ENCODE measurements at regions not wholly inside any gene's neighbourhood (a gene's known extent, or its start where the extent isn't known, plus 50 kb on each side); places are given as distances from the start of the nearest gene placed in this dataset.

GRCh38 chr6:106000935-106001334 is 85.2 kb upstream of the PRDM1 start:
- no peak for ATAC-seq (replicated peaks; ENCODE audit: extremely low read depth, poor library complexity, severe bottlenecking)
- peaks cover 9% of the 10 kb centered on the region for H3K27me3 Mint-ChIP-seq
- no peaks in the 10 kb centered on the region for H3K36me3 Mint-ChIP-seq (ENCODE audit: insufficient read depth)
- H3K4me1 Mint-ChIP-seq: no peaks in the 10 kb centered on the region
- DNase-seq (ENCODE audit: low spot score in 2 of 2): no peak
- no peak overlapping the region for H3K27ac Mint-ChIP-seq (ENCODE audit: low read depth)
- H3K9me3 Mint-ChIP-seq: no peaks in the 10 kb centered on the region
- H3K4me3 Mint-ChIP-seq: no peak overlapping the region

GRCh38 chr6:105997482-105997881 is 88.7 kb upstream of the PRDM1 start:
- Mint-ChIP-seq H3K27me3 (peaks cover 10% of the 10 kb centered on the region), H3K4me1 (peaks cover 19% of the 10 kb centered on the region)
- DNase-seq (ENCODE audit: low spot score in 2 of 2): no peak

DNA sequence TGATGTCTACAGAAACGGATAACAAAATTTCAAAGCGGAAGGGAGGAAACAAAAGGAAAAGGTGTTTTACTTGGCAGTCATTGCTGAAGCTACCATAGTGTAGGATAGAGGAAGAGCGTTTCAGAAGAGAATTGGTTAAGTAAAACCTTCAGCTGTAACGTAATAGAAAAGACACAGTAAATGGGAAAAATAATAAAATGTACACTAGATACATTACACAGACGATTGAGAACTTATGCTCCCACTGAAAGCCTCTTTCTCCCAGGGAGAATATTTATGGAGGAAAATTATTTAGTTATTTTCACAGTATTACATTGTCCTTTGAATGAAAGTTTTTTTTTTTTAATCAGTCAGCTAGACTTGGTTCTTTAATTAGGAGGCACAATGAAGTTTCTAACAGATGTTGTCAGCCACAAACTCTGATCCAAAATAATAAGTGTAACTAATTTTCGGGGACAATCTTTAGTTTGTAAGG is 90.7 kb upstream of the PRDM1 start:
- ATAC-seq (replicated peaks; ENCODE audit: extremely low read depth, poor library complexity, severe bottlenecking) (no peak), DNase-seq (ENCODE audit: low spot score in 2 of 2) (no peak)
- Mint-ChIP-seq H3K4me3 (peak overlapping the region; percentile 88), H3K9me3 (no peaks in the 10 kb centered on the region), H3K27ac (ENCODE audit: low read depth) (peak overlapping the region; percentile 53), H3K27me3 (peaks cover 10% of the 10 kb centered on the region), H3K36me3 (ENCODE audit: insufficient read depth) (peaks cover 18% of the 10 kb centered on the region), H3K4me1 (peaks cover 28% of the 10 kb centered on the region)

More at GRCh38 chr6:105997482-105997881, 88.7 kb upstream of the PRDM1 start:
- no peak for ATAC-seq (replicated peaks; ENCODE audit: extremely low read depth, poor library complexity, severe bottlenecking)
- Mint-ChIP-seq H3K36me3 (ENCODE audit: insufficient read depth) (peaks cover 11% of the 10 kb centered on the region), H3K27ac (ENCODE audit: low read depth) (no peak overlapping the region), H3K9me3 (no peaks in the 10 kb centered on the region), H3K4me3 (no peak overlapping the region)

DNA sequence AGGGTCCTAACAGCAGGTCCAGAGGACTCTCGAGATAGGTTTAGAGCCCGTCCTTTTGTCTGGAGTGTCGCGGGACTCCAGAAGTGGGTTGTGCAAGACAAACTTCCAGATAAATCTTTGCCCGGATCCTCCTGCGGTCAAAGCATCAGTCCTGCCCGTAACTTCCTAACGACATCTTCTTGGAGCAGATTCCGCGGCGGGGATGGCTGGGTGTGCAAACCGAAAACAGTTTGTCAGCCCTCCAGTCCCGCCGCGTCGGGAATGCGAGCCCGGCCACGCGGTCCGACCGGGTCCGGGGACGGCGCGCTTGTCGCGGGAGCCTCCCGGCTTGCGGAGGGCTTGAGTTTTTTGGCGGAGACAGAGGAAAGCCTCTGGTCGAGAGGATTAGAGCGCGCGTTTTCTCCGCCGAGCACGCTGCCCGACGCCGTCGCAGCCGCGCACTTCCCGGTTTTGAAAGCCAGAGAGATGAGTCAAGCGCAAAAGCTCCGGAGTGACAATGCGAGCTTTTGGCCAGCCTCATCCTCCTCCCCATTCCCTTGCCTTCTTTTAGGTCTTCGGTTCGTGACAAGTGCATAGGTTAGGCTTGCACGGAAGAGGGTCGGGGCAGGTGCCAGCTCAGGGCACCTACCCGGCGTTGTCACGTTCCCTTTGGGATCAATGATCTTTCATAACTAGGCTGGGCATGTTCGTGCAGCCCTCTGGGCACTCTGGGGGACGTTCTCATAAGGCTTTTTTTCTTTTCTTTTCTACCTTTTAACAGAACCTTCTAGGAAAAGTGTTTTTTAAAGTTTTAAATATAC is 91.3 kb upstream of the PRDM1 start:
- peaks cover 28% of the 10 kb centered on the region for H3K4me1 Mint-ChIP-seq
- H3K36me3 Mint-ChIP-seq (ENCODE audit: insufficient read depth): peaks cover 18% of the 10 kb centered on the region
- ATAC-seq (replicated peaks; ENCODE audit: extremely low read depth, poor library complexity, severe bottlenecking) (peak; percentile 33), DNase-seq (ENCODE audit: low spot score in 2 of 2) (no peak)
- H3K9me3 Mint-ChIP-seq: no peaks in the 10 kb centered on the region
- H3K27ac Mint-ChIP-seq (ENCODE audit: low read depth): peak overlapping the region; percentile 79
- H3K4me3 Mint-ChIP-seq: peak overlapping the region; percentile 88
- H3K27me3 Mint-ChIP-seq: peaks cover 10% of the 10 kb centered on the region

DNA sequence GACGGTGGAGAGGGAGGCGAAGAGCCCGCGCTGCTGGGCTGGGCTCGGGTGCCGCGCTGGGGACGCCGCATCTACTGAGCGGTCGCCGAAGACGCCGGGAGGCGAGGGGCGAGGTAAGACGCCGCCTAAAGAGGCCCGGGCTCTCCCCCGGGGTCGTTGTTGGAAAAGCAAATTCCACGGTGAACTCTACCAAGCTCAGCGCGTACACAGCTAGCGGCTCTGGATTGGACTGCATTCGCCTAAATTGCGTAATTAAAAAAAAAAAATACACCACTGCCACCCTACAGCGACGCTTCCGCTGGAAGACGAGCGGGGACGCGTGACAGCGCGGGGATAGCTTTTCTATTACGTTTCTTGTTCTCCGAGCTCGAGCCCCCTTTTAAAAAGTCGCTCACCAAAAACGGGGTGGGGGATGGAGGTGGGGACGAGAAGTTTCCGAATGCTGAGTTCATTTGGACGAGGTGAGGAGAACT is 92.0 kb upstream of the PRDM1 start:
- ATAC-seq (replicated peaks; ENCODE audit: extremely low read depth, poor library complexity, severe bottlenecking): peak; percentile 66
- peaks cover 28% of the 10 kb centered on the region for H3K4me1 Mint-ChIP-seq
- peak overlapping the region; percentile 88 for H3K4me3 Mint-ChIP-seq
- H3K27ac Mint-ChIP-seq (ENCODE audit: low read depth): peak overlapping the region; percentile 79
- peaks cover 10% of the 10 kb centered on the region for H3K27me3 Mint-ChIP-seq
- DNase-seq (ENCODE audit: low spot score in 2 of 2): peak; percentile 30 to 43
- no peaks in the 10 kb centered on the region for H3K9me3 Mint-ChIP-seq
- H3K36me3 Mint-ChIP-seq (ENCODE audit: insufficient read depth): peaks cover 18% of the 10 kb centered on the region

GRCh38 chr6:105993341-105994117 is 92.6 kb upstream of the PRDM1 start:
- H3K9me3 Mint-ChIP-seq: no peaks in the 10 kb centered on the region
- peak overlapping the region; percentile 79 for H3K27ac Mint-ChIP-seq (ENCODE audit: low read depth)
- ATAC-seq (replicated peaks; ENCODE audit: extremely low read depth, poor library complexity, severe bottlenecking) (no peak), DNase-seq (ENCODE audit: low spot score in 2 of 2) (no peak)
- peaks cover 28% of the 10 kb centered on the region for H3K4me1 Mint-ChIP-seq
- H3K36me3 Mint-ChIP-seq (ENCODE audit: insufficient read depth): peaks cover 18% of the 10 kb centered on the region
- H3K4me3 Mint-ChIP-seq: peak overlapping the region; percentile 88
- peaks cover 10% of the 10 kb centered on the region for H3K27me3 Mint-ChIP-seq

DNA sequence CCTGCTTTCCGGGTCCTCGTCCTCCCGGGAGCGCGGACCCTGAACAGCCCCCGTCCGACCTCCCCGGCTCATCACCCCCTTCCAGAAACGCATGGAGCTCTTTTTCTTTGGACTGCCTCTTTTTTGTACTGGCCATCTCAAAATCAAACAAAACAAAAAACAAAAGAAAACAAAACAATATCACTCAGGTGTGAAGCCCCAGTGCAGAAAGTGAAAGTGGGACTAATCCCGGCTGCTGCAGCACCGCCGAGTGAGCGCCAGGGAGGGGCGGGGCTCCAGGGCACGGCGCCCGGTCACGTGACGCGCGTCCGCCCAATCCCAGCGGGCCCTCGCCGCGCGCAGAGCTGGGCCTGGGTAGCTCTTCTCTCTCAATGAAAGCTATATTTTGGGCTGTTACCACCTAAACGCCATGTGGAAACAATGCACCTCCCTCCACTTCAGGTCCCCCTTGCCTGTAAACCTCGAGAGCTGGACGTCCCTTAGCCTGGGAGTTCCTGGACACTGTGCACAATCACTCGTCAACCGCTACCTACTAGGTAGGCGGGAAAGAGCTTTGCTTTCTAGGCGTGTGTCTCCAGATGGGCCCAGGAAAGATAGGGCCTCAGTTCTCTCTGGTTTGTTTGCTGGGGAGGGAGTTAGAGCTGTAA is 93.7 kb upstream of the PRDM1 start:
- peak; percentile 78 to 81 for DNase-seq (ENCODE audit: low spot score in 2 of 2)
- Mint-ChIP-seq H3K36me3 (ENCODE audit: insufficient read depth) (peaks cover 18% of the 10 kb centered on the region), H3K4me1 (peaks cover 28% of the 10 kb centered on the region), H3K27ac (ENCODE audit: low read depth) (peak overlapping the region; percentile 95), H3K4me3 (peak overlapping the region; percentile 88), H3K27me3 (peaks cover 10% of the 10 kb centered on the region), H3K9me3 (no peaks in the 10 kb centered on the region)
- peak; percentile 83 for ATAC-seq (replicated peaks; ENCODE audit: extremely low read depth, poor library complexity, severe bottlenecking)

- H3K36me3 Mint-ChIP-seq (ENCODE audit: insufficient read depth): peaks cover 18% of the 10 kb centered on the region
- DNase-seq (ENCODE audit: low spot score in 2 of 2): no peak
- peak overlapping the region; percentile 88 for H3K4me3 Mint-ChIP-seq
- H3K9me3 Mint-ChIP-seq: no peaks in the 10 kb centered on the region
- ATAC-seq (replicated peaks; ENCODE audit: extremely low read depth, poor library complexity, severe bottlenecking): peak; percentile 25
- peak overlapping the region; percentile 95 for H3K27ac Mint-ChIP-seq (ENCODE audit: low read depth)
- H3K27me3 Mint-ChIP-seq: peaks cover 10% of the 10 kb centered on the region
- peaks cover 28% of the 10 kb centered on the region for H3K4me1 Mint-ChIP-seq
Measured at GRCh38 chr6:105991561-105992314, 94.4 kb upstream of the PRDM1 start.

DNA sequence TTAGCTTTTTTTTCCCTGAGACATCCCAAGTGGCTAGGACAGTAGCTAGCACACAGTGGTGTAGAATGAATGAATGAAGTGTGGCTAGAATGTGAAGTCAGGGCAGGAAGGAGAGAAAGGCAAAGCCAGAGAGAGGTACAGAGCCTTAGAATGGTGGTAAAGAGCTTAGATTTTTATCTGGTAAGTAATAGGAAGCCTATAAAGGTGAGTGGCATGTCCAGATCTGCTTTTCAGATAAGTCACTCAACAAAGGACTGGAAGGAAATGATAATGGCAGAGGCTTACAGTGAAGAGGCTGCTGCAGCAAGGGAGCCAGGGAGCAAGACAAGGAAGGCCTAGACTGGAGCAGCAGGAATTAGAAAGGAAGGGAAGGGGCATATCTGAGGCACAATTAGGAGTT is 96.0 kb upstream of the PRDM1 start:
- Mint-ChIP-seq H3K27ac (ENCODE audit: low read depth) (no peak overlapping the region), H3K9me3 (no peaks in the 10 kb centered on the region), H3K27me3 (peaks cover 4% of the 10 kb centered on the region), H3K36me3 (ENCODE audit: insufficient read depth) (peaks cover 18% of the 10 kb centered on the region), H3K4me3 (no peak overlapping the region), H3K4me1 (peaks cover 25% of the 10 kb centered on the region)
- ATAC-seq (replicated peaks; ENCODE audit: extremely low read depth, poor library complexity, severe bottlenecking) (no peak), DNase-seq (ENCODE audit: low spot score in 2 of 2) (no peak)

DNA sequence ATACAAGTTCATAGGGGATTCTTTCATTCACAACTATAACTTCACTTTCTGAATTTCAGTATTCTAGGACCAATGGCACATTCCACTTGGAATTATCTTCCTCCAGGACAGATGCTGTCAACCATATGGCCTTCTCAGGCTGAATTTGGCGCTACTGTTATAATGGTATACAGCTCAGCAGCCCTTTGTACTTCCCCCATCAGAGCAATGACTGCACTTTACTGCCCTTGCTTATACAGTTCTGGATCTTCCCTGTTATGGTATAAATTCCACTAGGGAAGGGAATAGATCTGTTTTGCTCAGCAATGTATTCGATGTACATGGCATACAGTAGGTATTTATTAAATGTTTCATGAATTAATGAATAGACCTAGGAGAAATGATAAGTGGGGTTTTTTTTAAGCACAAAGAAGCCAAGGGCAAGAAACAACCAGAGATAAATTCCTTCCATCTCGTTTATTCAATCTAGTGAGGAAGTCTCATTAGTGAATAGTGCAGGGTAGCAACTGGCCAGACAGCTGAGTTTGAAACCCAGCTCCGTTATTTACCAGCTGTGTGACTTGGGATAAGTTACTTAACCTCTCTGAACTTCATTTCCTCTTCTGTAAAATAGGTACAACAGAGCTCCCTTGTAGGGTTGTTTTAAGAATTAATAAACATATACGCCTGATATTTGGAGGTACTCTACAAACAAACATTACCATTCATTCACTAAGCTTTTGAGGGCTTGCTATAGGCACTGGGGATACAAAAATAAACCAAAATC is 97.1 kb upstream of the PRDM1 start:
- H3K27ac Mint-ChIP-seq (ENCODE audit: low read depth): no peak overlapping the region
- H3K27me3 Mint-ChIP-seq: peaks cover 10% of the 10 kb centered on the region
- peaks cover 22% of the 10 kb centered on the region for H3K4me1 Mint-ChIP-seq
- peaks cover 11% of the 10 kb centered on the region for H3K36me3 Mint-ChIP-seq (ENCODE audit: insufficient read depth)
- ATAC-seq (replicated peaks; ENCODE audit: extremely low read depth, poor library complexity, severe bottlenecking): no peak
- no peak overlapping the region for H3K4me3 Mint-ChIP-seq
- no peaks in the 10 kb centered on the region for H3K9me3 Mint-ChIP-seq
- DNase-seq (ENCODE audit: low spot score in 2 of 2): no peak

- H3K27ac Mint-ChIP-seq (ENCODE audit: low read depth): no peak overlapping the region
- peaks cover 15% of the 10 kb centered on the region for H3K4me1 Mint-ChIP-seq
- DNase-seq (ENCODE audit: low spot score in 2 of 2): no peak
- H3K27me3 Mint-ChIP-seq: peaks cover 14% of the 10 kb centered on the region
- H3K4me3 Mint-ChIP-seq: no peak overlapping the region
- no peaks in the 10 kb centered on the region for H3K9me3 Mint-ChIP-seq
- ATAC-seq (replicated peaks; ENCODE audit: extremely low read depth, poor library complexity, severe bottlenecking): no peak
- H3K36me3 Mint-ChIP-seq (ENCODE audit: insufficient read depth): peaks cover 11% of the 10 kb centered on the region
Measured at GRCh38 chr6:105988321-105988720, 97.8 kb upstream of the PRDM1 start.

All from central memory CD8-positive, alpha-beta T cell (primary cell).